K562 (cell line): ENCODE measurements at regions not wholly inside any gene's neighbourhood (a gene's known extent, or its start where the extent isn't known, plus 50 kb on each side); places are given as distances from the start of the nearest gene placed in this dataset.

Experiments used
- CHD4 ChIP-seq: fragments of 200-600 bp; sonication (generic); IDR thresholded peaks from 3 replicates; pipeline ENCODE4 v1.6.1; 2012; ENCODE audit warnings: low read depth, mild to moderate bottlenecking, mixed read lengths, low read length, inconsistent platforms; ENCODE audit not compliant: insufficient read depth, insufficient replicate concordance, poor library complexity, severe bottlenecking
- CREB3L1 ChIP-seq: fragments of 450-650 bp; IDR thresholded peaks from 2 replicates; pipeline ENCODE4 v1.6.1; 2014; ENCODE audit warnings: low read depth, mild to moderate bottlenecking, moderate library complexity, borderline replicate concordance
- CREB5 ChIP-seq: fragments of 250-450 bp; sonication (Bioruptor Pico); IDR thresholded peaks from 2 replicates; pipeline ENCODE4 v1.5.0; 2020; ENCODE audit warnings: mild to moderate bottlenecking
- CREBBP ChIP-seq: IDR thresholded peaks from one replicate; pipeline ENCODE4 v1.6.1; 2012; ENCODE audit warnings: low read depth, mild to moderate bottlenecking, control low read depth, inconsistent platforms, low read length
- E2F8 ChIP-seq: fragments of 450-650 bp; IDR thresholded peaks from 2 replicates; pipeline ENCODE4 v1.7.1; 2018; ENCODE audit warnings: mild to moderate bottlenecking, low read depth; ENCODE audit not compliant: partially characterized antibody
- EGR1 ChIP-seq: fragments of 450-650 bp; conservative IDR thresholded peaks from 2 replicates; pipeline ENCODE4 v1.6.1; 2017; ENCODE audit warnings: mild to moderate bottlenecking
- EHMT2 ChIP-seq: fragments of 450-650 bp; IDR thresholded peaks from 2 replicates; pipeline ENCODE4 v1.6.1; 2018; ENCODE audit warnings: antibody characterized with exemption
- HDGF ChIP-seq: fragments of 450-650 bp; IDR thresholded peaks from 2 replicates; pipeline ENCODE4 v1.6.1; 2016
- KAT2B ChIP-seq: IDR thresholded peaks from one replicate; pipeline ENCODE4 v1.6.1; 2012; ENCODE audit warnings: low read depth, mild to moderate bottlenecking, control low read depth, inconsistent platforms, low read length, moderate library complexity
- KAT8 ChIP-seq: fragments of 450-650 bp; IDR thresholded peaks from 2 replicates; pipeline ENCODE4 v1.6.1; 2016; ENCODE audit warnings: low read depth, mild to moderate bottlenecking
- MED1 ChIP-seq: sonication (generic); formaldehyde crosslinking; IDR thresholded peaks from 2 replicates; pipeline ENCODE4 v1.8.1; 2023; ENCODE audit warnings: missing genetic modification reagents, borderline replicate concordance
- NFIX ChIP-seq: fragments of 250-450 bp; sonication (Bioruptor Pico); IDR thresholded peaks from 2 replicates; pipeline ENCODE4 v1.4.0; 2020; ENCODE audit warnings: low read depth, mild to moderate bottlenecking, moderate library complexity
- RB1 ChIP-seq: fragments of 450-650 bp; IDR thresholded peaks from 2 replicates; pipeline ENCODE4 v1.6.1; 2017; ENCODE audit warnings: low read depth, mild to moderate bottlenecking
- RBM15 ChIP-seq: fragments of 200-400 bp; formaldehyde crosslinking; IDR thresholded peaks from 2 replicates; pipeline ENCODE4 v1.6.1; 2018; ENCODE audit warnings: mild to moderate bottlenecking, low read length, moderate library complexity; ENCODE audit not compliant: insufficient read depth
- SUPT5H ChIP-seq: fragments of 450-650 bp; IDR thresholded peaks from 2 replicates; pipeline ENCODE4 v1.6.1; 2016
- ZBTB2 ChIP-seq: fragments of 450-650 bp; IDR thresholded peaks from 2 replicates; pipeline ENCODE4 v1.6.1; 2016; ENCODE audit warnings: antibody characterized with exemption
- ZFP1 ChIP-seq: fragments of 450-650 bp; formaldehyde crosslinking; IDR thresholded peaks from 2 replicates; pipeline ENCODE4 v1.4.0; 2020; ENCODE audit warnings: mild to moderate bottlenecking, mixed read lengths
- ZNF3 ChIP-seq: fragments of 250-450 bp; sonication (Bioruptor Pico); IDR thresholded peaks from 2 replicates; pipeline ENCODE4 v1.5.0; 2021; ENCODE audit warnings: mild to moderate bottlenecking, moderate library complexity
- ZNF324 ChIP-seq: fragments of 250-450 bp; sonication (Bioruptor Pico); IDR thresholded peaks from 2 replicates; pipeline ENCODE4 v1.4.0; 2020; ENCODE audit warnings: mild to moderate bottlenecking
- ZNF436 ChIP-seq: fragments of 250-450, 450-650 bp; sonication (Bioruptor Pico); formaldehyde crosslinking; IDR thresholded peaks from 2 replicates; pipeline ENCODE4 v1.7.0; 2020; ENCODE audit warnings: mild to moderate bottlenecking
- ZNF507 ChIP-seq: conservative IDR thresholded peaks from 2 replicates; pipeline ENCODE4 v1.6.1; 2017; ENCODE audit warnings: missing genetic modification characterization, missing compliant biosample characterization
- ZNF740 ChIP-seq, 3 experiments: fragments of 200-800 bp in 1 of 3; sonication (Bioruptor generic) in 1 of 3; sonication (generic) in 1 of 3; formaldehyde crosslinking in 1 of 3; IDR thresholded peaks; 2 replicates each; pipeline versions ENCODE4 v1.6.1 to v1.8.0; 2016 to 2022; ENCODE audit warnings: mild to moderate bottlenecking in 2 of 3, missing compliant biosample characterization in 2 of 3, missing genetic modification characterization in 2 of 3, missing genetic modification reagents in 1 of 3

GRCh38 chr6:154613137-154613676, 102.7 kb upstream of the CNKSR3 start (continued):
- TF ChIP-seq EGR1 (no peak), SUPT5H (no peak), RB1 (no peak), RBM15 (no peak), NFIX (CRISPR knock-in tag) (no peak), CREBBP (no peak), CHD4 (no peak), ZNF436 (CRISPR knock-in tag) (no peak), ZNF3 (CRISPR knock-in tag) (no peak), HDGF (no peak), CREB3L1 (no peak), ZFP1 (CRISPR knock-in tag) (no peak), ZBTB2 (0 out of 2 replicates have a peak, but pooled peaks have one; percentile 30), KAT8 (no peak), ZNF507 (no peak), EHMT2 (peak; percentile 61; the same call in 1 of the 2 replicates), ZNF324 (CRISPR knock-in tag) (no peak), CREB5 (no peak), ZNF740 (CRISPR knock-in tag; IDR thresholded peaks at IDR 0.05) (no peak), ZNF740 (tag; IDR thresholded peaks at IDR 0.05) (no peak), E2F8 (no peak), MED1 (CRISPR knock-in tag) (no peak), KAT2B (no peak)
